ENCODE measurements at regions not wholly inside any gene's neighbourhood (a gene's known extent, or its start where the extent isn't known, plus 50 kb on each side); places are given as distances from the start of the nearest gene placed in this dataset.

DNA sequence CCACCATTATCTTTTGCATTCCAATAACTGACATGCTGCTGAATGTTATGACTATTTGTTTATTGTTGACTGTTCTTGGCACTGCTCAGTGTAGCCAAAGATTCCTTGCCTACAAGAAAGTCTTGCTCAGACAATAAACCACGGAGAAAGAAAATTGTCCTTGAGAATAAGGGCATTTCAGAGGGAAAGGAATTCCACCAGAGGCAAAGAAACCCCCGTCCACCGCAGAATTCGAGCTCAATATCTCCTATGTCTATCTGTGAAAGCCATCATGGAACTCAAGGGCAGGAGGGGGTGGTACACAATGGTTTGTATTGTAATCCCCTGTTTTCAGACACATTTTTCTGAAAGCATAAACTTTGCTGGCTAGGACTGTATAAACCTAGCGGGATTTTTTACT is 70.3 kb upstream of the ADAMTS16 start:
- no peaks in the 10 kb centered on the region for H3K36me3 ChIP-seq (ENCODE audit: control insufficient read depth in 2 of 2, extremely low read depth in 1 of 2, insufficient read depth in 2 of 2, low read length in 2 of 2)
- no peak overlapping the region for H3K27ac ChIP-seq (ENCODE audit: insufficient read depth, low read depth, low read length)
- no peaks in the 10 kb centered on the region for H3K9me1 ChIP-seq (replicated peaks; ENCODE audit: control insufficient read depth, extremely low read depth, insufficient read depth, low read length)
- no peaks in the 10 kb centered on the region for H3K79me2 ChIP-seq (ENCODE audit: control insufficient read depth, insufficient read depth, low read length)
- no peaks in the 10 kb centered on the region for H3K4me1 ChIP-seq (ENCODE audit: control insufficient read depth, extremely low read depth, insufficient read depth, low read length)
- intact Hi-C loops (cut with micrococcal nuclease) (no loop called here), dilution Hi-C loops (cut with MboI; ENCODE audit: extremely low pct_ligation_motif_present, low sequenced_read_pairs) (no loop called here)
- H3K9me3 ChIP-seq (replicated peaks; ENCODE audit: control insufficient read depth, insufficient read depth, low read length) = peaks cover 5% of the 10 kb centered on the region
- no peak overlapping the region for H3K4me2 ChIP-seq (ENCODE audit: insufficient read depth, low read length)
- H4K20me1 ChIP-seq (replicated peaks; ENCODE audit: control insufficient read depth, extremely low read depth, insufficient read depth, low read length) = no peaks in the 10 kb centered on the region
- POLR2A ChIA-PET = no interaction called here
- H3K27me3 ChIP-seq (ENCODE audit: control insufficient read depth in 2 of 2, insufficient read depth in 2 of 2, low read length in 2 of 2) = no peaks in the 10 kb centered on the region
- TF ChIP-seq POLR2A (IDR thresholded peaks at IDR 0.05; ENCODE audit: low read depth, low read length) (no peak), POLR2AphosphoS5 (IDR thresholded peaks at IDR 0.05; ENCODE audit: insufficient read depth, low read depth, low read length) (no peak), MYC (IDR thresholded peaks at IDR 0.05; ENCODE audit: low read depth, low read length) (no peak), GATA2 (IDR thresholded peaks at IDR 0.05; ENCODE audit: insufficient read depth, insufficient read length, low read depth, low read length) (no peak), FOS (IDR thresholded peaks at IDR 0.05; ENCODE audit: borderline replicate concordance, insufficient read depth, low read length) (no peak), EZH2 (IDR thresholded peaks at IDR 0.05; ENCODE audit: borderline replicate concordance, low read depth, low read length, severe bottlenecking) (no peak), JUN (IDR thresholded peaks at IDR 0.05; ENCODE audit: borderline replicate concordance, insufficient read depth, insufficient read length, low read depth) (no peak)
- TF ChIP-seq, protein P1, sequence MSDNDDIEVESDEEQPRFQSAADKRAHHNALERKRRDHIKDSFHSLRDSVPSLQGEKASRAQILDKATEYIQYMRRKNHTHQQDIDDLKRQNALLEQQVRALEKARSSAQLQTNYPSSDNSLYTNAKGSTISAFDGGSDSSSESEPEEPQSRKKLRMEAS (IDR thresholded peaks at IDR 0.05; ENCODE audit: insufficient read depth, insufficient read length) = no peak
- TF ChIP-seq, protein P2, sequence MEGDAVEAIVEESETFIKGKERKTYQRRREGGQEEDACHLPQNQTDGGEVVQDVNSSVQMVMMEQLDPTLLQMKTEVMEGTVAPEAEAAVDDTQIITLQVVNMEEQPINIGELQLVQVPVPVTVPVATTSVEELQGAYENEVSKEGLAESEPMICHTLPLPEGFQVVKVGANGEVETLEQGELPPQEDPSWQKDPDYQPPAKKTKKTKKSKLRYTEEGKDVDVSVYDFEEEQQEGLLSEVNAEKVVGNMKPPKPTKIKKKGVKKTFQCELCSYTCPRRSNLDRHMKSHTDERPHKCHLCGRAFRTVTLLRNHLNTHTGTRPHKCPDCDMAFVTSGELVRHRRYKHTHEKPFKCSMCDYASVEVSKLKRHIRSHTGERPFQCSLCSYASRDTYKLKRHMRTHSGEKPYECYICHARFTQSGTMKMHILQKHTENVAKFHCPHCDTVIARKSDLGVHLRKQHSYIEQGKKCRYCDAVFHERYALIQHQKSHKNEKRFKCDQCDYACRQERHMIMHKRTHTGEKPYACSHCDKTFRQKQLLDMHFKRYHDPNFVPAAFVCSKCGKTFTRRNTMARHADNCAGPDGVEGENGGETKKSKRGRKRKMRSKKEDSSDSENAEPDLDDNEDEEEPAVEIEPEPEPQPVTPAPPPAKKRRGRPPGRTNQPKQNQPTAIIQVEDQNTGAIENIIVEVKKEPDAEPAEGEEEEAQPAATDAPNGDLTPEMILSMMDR (IDR thresholded peaks at IDR 0.05; ENCODE audit: extremely low read depth in 1 of 2, insufficient read depth in 1 of 2, low read depth in 1 of 2, low read length in 2 of 2) = no peak
- no peak for FAIRE-seq
- no peak overlapping the region for H3K4me3 ChIP-seq (replicated peaks in 1 of 3; ENCODE audit: insufficient read depth in 1 of 3, low read depth in 1 of 3, low read length in 3 of 3)
- H2AFZ ChIP-seq (ENCODE audit: low read depth, low read length) = no peak overlapping the region
- DNase-seq (ENCODE audit: low read depth, low spot score) = no peak
- no TSS peak for BruUV-seq (replicated peaks)
- no peak overlapping the region for H3K9ac ChIP-seq (replicated peaks; ENCODE audit: extremely low read depth, insufficient read depth, low read length)
- CTCF ChIA-PET = no interaction called here
